Neuron (in vitro differentiated cells): ENCODE measurements at regions not wholly inside any gene's neighbourhood (a gene's known extent, or its start where the extent isn't known, plus 50 kb on each side); places are given as distances from the start of the nearest gene placed in this dataset.

Experiments
- H2AFZ ChIP-seq: one replicate; pipeline ENCODE4 v1.6.1; 2013; ENCODE audit warnings: low read depth, mild to moderate bottlenecking, inconsistent platforms, low read length, moderate library complexity
- H3K27me3 ChIP-seq: one replicate; pipeline ENCODE4 v1.6.1; 2013; ENCODE audit warnings: low read length; ENCODE audit not compliant: insufficient read depth
- H3K36me3 ChIP-seq: one replicate; pipeline ENCODE4 v1.6.1; 2013; ENCODE audit warnings: low read length; ENCODE audit not compliant: insufficient read depth
- H3K4me1 ChIP-seq: one replicate; pipeline ENCODE4 v1.6.1; 2013; ENCODE audit warnings: low read length; ENCODE audit not compliant: insufficient read depth
- H3K4me3 ChIP-seq: 2 replicates; pipeline ENCODE4 v1.5.1; 2013; ENCODE audit warnings: mild to moderate bottlenecking, low read length, moderate library complexity
- H3K9me3 ChIP-seq: one replicate; pipeline ENCODE4 v1.6.1; 2013; ENCODE audit warnings: low read length

GRCh38 chr9:535356-535755 is 306.1 kb upstream of the DMRT1 start:
- Histone ChIP-seq H3K27me3 (no peaks in the 10 kb centered on the region), H3K4me3 (no peak overlapping the region), H3K36me3 (no peaks in the 10 kb centered on the region), H2AFZ (no peak overlapping the region), H3K9me3 (peaks cover 4% of the 10 kb centered on the region), H3K4me1 (peaks cover 3% of the 10 kb centered on the region)

DNA sequence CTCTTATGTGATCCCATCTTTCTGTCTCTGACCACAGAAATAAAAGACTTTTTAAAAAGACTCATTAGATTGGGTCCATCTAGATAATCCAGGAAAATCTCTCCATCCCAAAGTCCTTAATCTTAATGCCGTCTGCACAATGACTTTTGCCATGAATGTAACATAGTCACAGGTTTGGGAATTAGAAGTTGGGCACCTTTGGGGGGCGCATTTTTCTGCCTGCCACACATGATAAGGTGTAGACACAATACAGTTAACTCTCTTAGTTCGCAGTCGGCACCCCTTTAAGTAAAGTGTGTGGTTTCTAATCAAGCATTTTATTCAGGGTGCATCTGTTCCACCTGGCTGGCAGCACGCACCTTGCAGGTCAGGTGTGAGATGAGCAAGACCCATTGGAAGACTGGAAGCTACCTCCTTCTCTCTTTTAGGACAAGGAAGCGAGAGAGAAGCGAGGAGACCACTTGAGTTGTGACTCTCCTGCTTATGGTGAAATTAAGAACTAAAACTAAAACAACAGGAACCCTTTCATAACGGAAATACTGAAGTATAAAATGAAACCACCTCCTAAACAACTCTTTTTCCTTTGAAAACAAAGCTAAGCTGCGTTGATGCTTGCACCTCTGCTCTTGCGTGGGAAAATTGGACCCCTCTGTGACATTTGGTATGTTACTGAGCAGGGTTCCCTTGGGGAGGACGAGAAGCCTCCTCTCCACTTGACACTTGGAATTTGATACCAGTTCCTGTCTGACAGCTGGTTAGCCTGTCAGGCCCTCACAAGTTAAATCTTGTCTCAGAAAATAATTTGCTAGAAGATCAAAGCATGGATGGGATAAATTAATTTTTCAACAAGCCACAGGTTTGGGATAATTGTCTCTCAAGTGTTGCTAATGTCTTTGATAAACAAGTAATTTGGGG is 304.6 kb upstream of the DMRT1 start:
- Histone ChIP-seq H3K27me3 (no peaks in the 10 kb centered on the region), H3K4me1 (peaks cover 3% of the 10 kb centered on the region), H2AFZ (no peak overlapping the region), H3K9me3 (peaks cover 5% of the 10 kb centered on the region), H3K4me3 (no peak overlapping the region), H3K36me3 (no peaks in the 10 kb centered on the region)

- no peak overlapping the region for H3K4me3 ChIP-seq
- no peaks in the 10 kb centered on the region for H3K36me3 ChIP-seq
- no peaks in the 10 kb centered on the region for H3K27me3 ChIP-seq
- H2AFZ ChIP-seq = no peak overlapping the region
- peaks cover 5% of the 10 kb centered on the region for H3K4me1 ChIP-seq
- peaks cover 5% of the 10 kb centered on the region for H3K9me3 ChIP-seq
Measured at GRCh38 chr9:543478-543877, 298.0 kb upstream of the DMRT1 start.

DNA sequence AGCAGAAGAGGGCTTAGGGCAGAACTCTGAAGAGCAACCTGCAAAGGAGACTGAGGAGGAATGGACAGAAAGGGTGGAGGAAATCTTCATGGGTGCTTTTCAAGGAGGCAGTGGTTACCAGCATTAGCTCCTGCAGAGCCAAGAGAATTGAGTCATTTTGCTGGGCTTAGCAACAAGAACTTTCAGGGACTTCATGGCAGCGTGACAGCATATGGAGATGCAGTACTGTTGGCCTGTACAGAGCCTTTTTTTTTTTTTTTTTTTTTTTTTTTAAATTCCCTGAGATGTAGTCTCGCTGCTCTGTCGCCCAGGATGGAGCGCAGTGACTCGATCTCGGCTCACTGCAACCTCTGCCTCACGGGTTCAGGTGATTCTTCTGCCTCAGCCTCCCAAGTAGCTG is 296.0 kb upstream of the DMRT1 start:
- Histone ChIP-seq H3K4me1 (peaks cover 5% of the 10 kb centered on the region), H3K4me3 (no peak overlapping the region), H3K27me3 (no peaks in the 10 kb centered on the region), H3K36me3 (no peaks in the 10 kb centered on the region), H3K9me3 (no peaks in the 10 kb centered on the region), H2AFZ (no peak overlapping the region)

- no peaks in the 10 kb centered on the region for H3K27me3 ChIP-seq
- no peaks in the 10 kb centered on the region for H3K9me3 ChIP-seq
- no peak overlapping the region for H2AFZ ChIP-seq
- no peak overlapping the region for H3K4me3 ChIP-seq
- no peaks in the 10 kb centered on the region for H3K36me3 ChIP-seq
- H3K4me1 ChIP-seq = peaks cover 5% of the 10 kb centered on the region
Measured at GRCh38 chr9:546235-546634, 295.3 kb upstream of the DMRT1 start.

- Histone ChIP-seq H3K36me3 (no peaks in the 10 kb centered on the region), H3K4me3 (peak overlapping the region; percentile 25)
Measured at GRCh38 chr9:546797-547223, 294.7 kb upstream of the DMRT1 start.

GRCh38 chr9:547314-547713 is 294.2 kb upstream of the DMRT1 start:
- H2AFZ ChIP-seq = peak overlapping the region; percentile 32
- no peaks in the 10 kb centered on the region for H3K27me3 ChIP-seq
- no peak overlapping the region for H3K4me3 ChIP-seq
- H3K9me3 ChIP-seq = no peaks in the 10 kb centered on the region
- peaks cover 5% of the 10 kb centered on the region for H3K4me1 ChIP-seq
- no peaks in the 10 kb centered on the region for H3K36me3 ChIP-seq

More at GRCh38 chr9:546797-547223, 294.7 kb upstream of the DMRT1 start:
- H3K9me3 ChIP-seq = no peaks in the 10 kb centered on the region
- peak overlapping the region; percentile 32 for H2AFZ ChIP-seq
- no peaks in the 10 kb centered on the region for H3K27me3 ChIP-seq
- H3K4me1 ChIP-seq = peaks cover 5% of the 10 kb centered on the region

DNA sequence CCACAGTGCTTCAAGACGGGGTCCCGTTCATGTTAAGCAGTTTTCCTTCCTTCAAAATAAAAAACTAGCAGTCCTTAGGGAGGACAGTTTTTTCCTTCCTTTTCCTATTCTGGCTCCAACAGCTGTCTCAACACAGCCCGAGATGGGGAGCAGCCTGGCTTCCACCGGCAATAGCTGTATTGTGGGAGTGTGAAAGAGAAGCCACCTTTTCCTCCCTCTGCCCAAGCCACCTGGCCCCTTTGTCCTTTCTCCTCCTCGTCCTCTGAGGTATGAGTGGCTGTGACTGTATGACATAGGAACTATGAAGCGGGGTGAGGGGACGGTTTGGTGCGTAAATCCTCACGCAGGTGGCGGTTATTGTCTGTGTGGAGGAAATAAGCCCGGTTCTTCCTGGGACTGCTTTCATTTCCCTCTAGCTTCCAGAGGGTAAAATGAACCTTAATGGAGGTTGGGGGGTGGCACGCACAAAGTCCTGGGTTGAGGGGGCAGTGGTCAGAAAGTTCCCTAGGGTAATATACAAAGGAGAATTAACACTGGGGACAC is 292.0 kb upstream of the DMRT1 start:
- no peaks in the 10 kb centered on the region for H3K9me3 ChIP-seq
- H3K4me3 ChIP-seq = no peak overlapping the region
- no peaks in the 10 kb centered on the region for H3K36me3 ChIP-seq
- peaks cover 5% of the 10 kb centered on the region for H3K4me1 ChIP-seq
- no peak overlapping the region for H2AFZ ChIP-seq
- H3K27me3 ChIP-seq = no peaks in the 10 kb centered on the region

- Histone ChIP-seq H3K36me3 (no peaks in the 10 kb centered on the region), H3K4me3 (no peak overlapping the region), H3K4me1 (peaks cover 5% of the 10 kb centered on the region), H3K27me3 (no peaks in the 10 kb centered on the region), H2AFZ (no peak overlapping the region), H3K9me3 (no peaks in the 10 kb centered on the region)
Measured at GRCh38 chr9:550333-550732, 291.2 kb upstream of the DMRT1 start.

- H3K9me3 ChIP-seq = no peaks in the 10 kb centered on the region
- H3K27me3 ChIP-seq = no peaks in the 10 kb centered on the region
- no peaks in the 10 kb centered on the region for H3K36me3 ChIP-seq
- no peaks in the 10 kb centered on the region for H3K4me1 ChIP-seq
- H2AFZ ChIP-seq = no peak overlapping the region
- no peak overlapping the region for H3K4me3 ChIP-seq
Measured at GRCh38 chr9:551986-552929, 289.2 kb upstream of the DMRT1 start.

DNA sequence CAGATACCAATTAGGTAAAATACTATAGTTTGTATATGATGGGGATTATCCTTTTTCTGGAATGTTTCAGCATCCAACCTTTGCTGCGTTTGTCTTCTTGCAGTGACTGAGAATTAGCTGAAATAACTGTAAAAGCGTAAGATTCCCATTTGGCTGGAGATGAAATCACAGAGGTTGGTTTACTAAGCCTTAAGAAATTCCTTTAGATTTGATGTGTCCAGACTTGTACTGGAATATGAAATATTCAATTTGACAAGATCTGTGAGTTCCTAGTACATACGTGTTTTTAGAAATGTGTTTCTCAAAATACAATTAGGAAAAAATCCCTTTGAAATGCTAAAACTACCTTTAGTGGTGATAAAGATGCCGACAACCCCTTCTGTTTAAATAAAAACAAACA is 286.0 kb upstream of the DMRT1 start:
- Histone ChIP-seq H2AFZ (no peak overlapping the region), H3K4me1 (no peaks in the 10 kb centered on the region), H3K27me3 (no peaks in the 10 kb centered on the region), H3K4me3 (no peak overlapping the region), H3K9me3 (no peaks in the 10 kb centered on the region), H3K36me3 (no peaks in the 10 kb centered on the region)

GRCh38 chr9:556199-556598 is 285.3 kb upstream of the DMRT1 start:
- Histone ChIP-seq H3K4me1 (no peaks in the 10 kb centered on the region), H3K36me3 (no peaks in the 10 kb centered on the region), H3K27me3 (no peaks in the 10 kb centered on the region), H3K4me3 (no peak overlapping the region), H2AFZ (no peak overlapping the region), H3K9me3 (no peaks in the 10 kb centered on the region)

DNA sequence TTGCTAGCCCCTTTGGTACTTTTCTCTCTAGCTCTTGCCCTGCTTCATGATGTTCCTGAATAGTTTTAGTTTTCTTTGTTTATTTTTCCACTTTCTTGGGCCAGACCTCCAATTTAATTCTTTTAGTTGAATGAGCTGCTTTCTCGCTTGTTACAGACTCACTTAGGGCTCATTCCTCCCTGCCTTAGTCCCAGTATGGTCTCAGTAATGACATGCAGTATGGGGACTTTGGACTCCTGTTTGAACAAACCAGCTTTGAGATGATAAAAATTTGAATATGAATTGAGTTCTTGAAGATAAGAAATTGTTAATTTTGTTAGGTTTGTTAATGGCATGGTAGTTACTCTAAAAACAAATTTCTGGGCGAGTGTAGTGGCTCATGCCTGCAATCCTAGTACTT is 284.8 kb upstream of the DMRT1 start:
- Histone ChIP-seq H3K27me3 (no peaks in the 10 kb centered on the region), H3K36me3 (no peaks in the 10 kb centered on the region), H3K9me3 (no peaks in the 10 kb centered on the region), H2AFZ (no peak overlapping the region), H3K4me3 (no peak overlapping the region), H3K4me1 (no peaks in the 10 kb centered on the region)
